Lower leg skin (tissue), 3 donors: ENCODE measurements at regions not wholly inside any gene's neighbourhood (a gene's known extent, or its start where the extent isn't known, plus 50 kb on each side); places are given as distances from the start of the nearest gene placed in this dataset.

Experiments
- CTCF ChIP-seq, 3 donors: fragments of 450-650 bp; IDR thresholded peaks; one replicate each; pipeline ENCODE4 v1.5.1; 2016; ENCODE audit warnings: antibody characterized with exemption in 3 of 3, mild to moderate bottlenecking in 3 of 3, moderate library complexity in 2 of 3
- POLR2A ChIP-seq, 2 donors: fragments of 450-650 bp; IDR thresholded peaks; one replicate each; pipeline ENCODE4 v1.6.1; 2016 to 2017; ENCODE audit warnings: antibody characterized with exemption in 2 of 2, mild to moderate bottlenecking in 1 of 2, moderate library complexity in 1 of 2

GRCh38 chr1:185377831-185378230, 60.8 kb upstream of the IVNS1ABP start:
- TF ChIP-seq CTCF (IDR thresholded peaks at IDR 0.05) (no peak), POLR2A (IDR thresholded peaks at IDR 0.05) (no peak)
